Lung (tissue), 11 donors: ENCODE measurements at regions not wholly inside any gene's neighbourhood (a gene's known extent, or its start where the extent isn't known, plus 50 kb on each side); places are given as distances from the start of the nearest gene placed in this dataset.

ENCODE experiments used
- ATAC-seq: fragments of 200-7000 bp; cut with Tn5 transposase; one replicate; pipeline ENCODE4 v1.9.1; 2020; ENCODE audit warnings: moderate number of reproducible peaks; ENCODE audit not compliant: insufficient read depth, low FRiP score
- DNase-seq, 3 donors: peaks; one replicate each; pipeline ENCODE4 v3.0.0-alpha.2; 2013 to 2017
- H3K27ac ChIP-seq, 2 donors: one replicate each; pipeline ENCODE4 v1.5.1; 2013; ENCODE audit warnings: mild to moderate bottlenecking in 2 of 2, moderate library complexity in 2 of 2, control low read depth in 1 of 2, inconsistent platforms in 1 of 2, low read depth in 1 of 2, low read length in 1 of 2
- H3K27me3 ChIP-seq, 3 donors: one replicate each; pipeline ENCODE4 v1.5.1; 2013; ENCODE audit warnings: low read length in 2 of 3; ENCODE audit not compliant: control insufficient read depth in 3 of 3, insufficient read depth in 3 of 3
- H3K36me3 ChIP-seq, 4 donors: one replicate each; pipeline ENCODE4 v1.5.1; 2013; ENCODE audit warnings: low read length in 4 of 4, mild to moderate bottlenecking in 1 of 4, moderate library complexity in 1 of 4; ENCODE audit not compliant: control insufficient read depth in 4 of 4, insufficient read depth in 4 of 4
- H3K4me1 ChIP-seq, 5 donors: one replicate each; pipeline ENCODE4 v1.5.1; 2013; ENCODE audit warnings: low read length in 5 of 5, mild to moderate bottlenecking in 2 of 5, moderate library complexity in 1 of 5; ENCODE audit not compliant: control insufficient read depth in 5 of 5, insufficient read depth in 5 of 5
- H3K4me3 ChIP-seq: one replicate; pipeline ENCODE4 v1.5.1; 2013; ENCODE audit warnings: mild to moderate bottlenecking, control low read depth, moderate library complexity
- H3K9ac ChIP-seq, 2 donors: one replicate each; pipeline ENCODE4 v1.5.1; 2013; ENCODE audit warnings: low read length in 2 of 2, control low read depth in 1 of 2; ENCODE audit not compliant: insufficient read depth in 1 of 2
- H3K9me3 ChIP-seq, 4 donors: one replicate each; pipeline ENCODE4 v1.5.1; 2013; ENCODE audit warnings: low read length in 3 of 4, mild to moderate bottlenecking in 1 of 4, moderate library complexity in 1 of 4; ENCODE audit not compliant: control insufficient read depth in 4 of 4, insufficient read depth in 3 of 4
- WGBS, 2 donors: extraction: QIAGEN DNeasy Blood & Tissue Kit; methylation state at CpG; one replicate each; pipeline ENCODE4 v1.1.7; 2013; 5-methylcytosine and 5-hydroxymethylcytosine counted together
- TF ChIP-seq, protein P1 (sequence below): IDR thresholded peaks from 2 replicates; pipeline ENCODE4 v1.5.1; 2012; ENCODE audit warnings: mild to moderate bottlenecking; ENCODE audit errors: control extremely low read depth, extremely low read depth
- donor health status: control.
- donor health status: control.
- donor health status: Bipolar disorder and iron deficiency.
- donor health status: healthy.
- donor health status: DM: yes; HTN: yes; CAD: no.

GRCh38 chr5:109529987-109530386 is 120.2 kb upstream of the PJA2 start:
- TF ChIP-seq, protein P1, sequence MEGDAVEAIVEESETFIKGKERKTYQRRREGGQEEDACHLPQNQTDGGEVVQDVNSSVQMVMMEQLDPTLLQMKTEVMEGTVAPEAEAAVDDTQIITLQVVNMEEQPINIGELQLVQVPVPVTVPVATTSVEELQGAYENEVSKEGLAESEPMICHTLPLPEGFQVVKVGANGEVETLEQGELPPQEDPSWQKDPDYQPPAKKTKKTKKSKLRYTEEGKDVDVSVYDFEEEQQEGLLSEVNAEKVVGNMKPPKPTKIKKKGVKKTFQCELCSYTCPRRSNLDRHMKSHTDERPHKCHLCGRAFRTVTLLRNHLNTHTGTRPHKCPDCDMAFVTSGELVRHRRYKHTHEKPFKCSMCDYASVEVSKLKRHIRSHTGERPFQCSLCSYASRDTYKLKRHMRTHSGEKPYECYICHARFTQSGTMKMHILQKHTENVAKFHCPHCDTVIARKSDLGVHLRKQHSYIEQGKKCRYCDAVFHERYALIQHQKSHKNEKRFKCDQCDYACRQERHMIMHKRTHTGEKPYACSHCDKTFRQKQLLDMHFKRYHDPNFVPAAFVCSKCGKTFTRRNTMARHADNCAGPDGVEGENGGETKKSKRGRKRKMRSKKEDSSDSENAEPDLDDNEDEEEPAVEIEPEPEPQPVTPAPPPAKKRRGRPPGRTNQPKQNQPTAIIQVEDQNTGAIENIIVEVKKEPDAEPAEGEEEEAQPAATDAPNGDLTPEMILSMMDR, result no peak
- no peaks in the 10 kb centered on the region for H3K36me3 ChIP-seq
- H3K4me1 ChIP-seq, result peaks cover 0 to 3% (median 0%) of the 10 kb centered on the region in 5 donors
- H3K27me3 ChIP-seq, result no peaks in the 10 kb centered on the region
- H3K9ac ChIP-seq, result no peak overlapping the region
- no peak overlapping the region for H3K27ac ChIP-seq
- ATAC-seq (no peak), DNase-seq (no peak)
- H3K4me3 ChIP-seq, result no peak overlapping the region
- H3K9me3 ChIP-seq, result no peaks in the 10 kb centered on the region
- WGBS, 2 donors, result 93 to 95% methylated on average over 2 of the region's 2 CpGs

DNA sequence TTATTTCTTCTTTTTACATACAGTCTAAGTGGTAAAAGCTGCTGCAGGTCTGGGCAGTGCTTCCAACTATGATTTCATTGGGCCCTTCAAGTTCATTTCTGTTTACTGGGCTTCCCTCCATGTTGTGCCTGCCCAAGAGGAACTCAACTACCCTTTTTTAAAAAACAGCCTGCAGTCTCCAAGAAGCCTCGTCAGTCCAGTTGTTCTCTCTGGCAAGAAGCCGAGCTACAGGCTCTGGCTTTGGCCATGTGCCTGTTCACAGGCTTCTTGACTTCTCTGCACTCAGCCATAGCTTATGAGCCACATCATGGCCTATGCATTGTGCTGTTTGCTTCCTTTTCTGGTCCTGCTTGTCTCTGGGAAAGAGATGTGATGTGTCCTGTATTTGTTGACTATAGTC is 119.7 kb upstream of the PJA2 start:
- H3K4me3 ChIP-seq, result no peak overlapping the region
- no peaks in the 10 kb centered on the region for H3K36me3 ChIP-seq
- ATAC-seq (no peak), DNase-seq (peak; percentile 70 to 92 (median 83))
- H3K27me3 ChIP-seq, result no peaks in the 10 kb centered on the region
- TF ChIP-seq, protein P1, result no peak
- 47 to 80% methylated on average over 2 of the region's 2 CpGs for WGBS, 2 donors
- H3K27ac ChIP-seq, result no peak overlapping the region
- H3K9ac ChIP-seq, result no peak overlapping the region
- H3K4me1 ChIP-seq, result peaks cover 0 to 3% (median 0%) of the 10 kb centered on the region in 5 donors
- no peaks in the 10 kb centered on the region for H3K9me3 ChIP-seq

DNA sequence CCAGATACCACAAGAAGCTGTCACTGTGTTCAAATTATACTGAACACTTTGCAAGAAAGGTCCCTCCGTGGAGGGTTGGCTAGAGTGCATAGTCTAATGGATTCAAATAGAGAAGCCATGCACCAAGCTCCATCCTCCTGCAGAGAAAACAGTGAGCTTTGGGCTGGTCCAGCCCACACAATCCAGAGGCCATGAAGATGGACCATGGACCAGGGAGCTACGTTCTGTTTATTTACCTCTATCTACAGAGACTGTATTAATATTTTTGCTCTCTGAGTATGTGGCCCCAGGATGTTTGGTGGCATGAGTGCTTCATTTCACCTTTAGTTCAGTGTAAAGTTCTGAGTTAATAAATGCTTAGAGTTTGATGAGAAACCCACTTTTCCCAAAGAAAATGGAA is 114.8 kb upstream of the PJA2 start:
- 67 to 91% methylated on average over 2 of the region's 2 CpGs for WGBS, 2 donors
- Histone ChIP-seq H3K36me3 (no peaks in the 10 kb centered on the region), H3K4me1 (peaks cover 0 to under 1% (median 0%) of the 10 kb centered on the region in 5 donors), H3K9ac (no peak overlapping the region), H3K9me3 (no peaks in the 10 kb centered on the region), H3K27ac (no peak overlapping the region), H3K4me3 (no peak overlapping the region), H3K27me3 (no peaks in the 10 kb centered on the region)
- DNase-seq (no peak), ATAC-seq (no peak)
- TF ChIP-seq, protein P1, result no peak

DNA sequence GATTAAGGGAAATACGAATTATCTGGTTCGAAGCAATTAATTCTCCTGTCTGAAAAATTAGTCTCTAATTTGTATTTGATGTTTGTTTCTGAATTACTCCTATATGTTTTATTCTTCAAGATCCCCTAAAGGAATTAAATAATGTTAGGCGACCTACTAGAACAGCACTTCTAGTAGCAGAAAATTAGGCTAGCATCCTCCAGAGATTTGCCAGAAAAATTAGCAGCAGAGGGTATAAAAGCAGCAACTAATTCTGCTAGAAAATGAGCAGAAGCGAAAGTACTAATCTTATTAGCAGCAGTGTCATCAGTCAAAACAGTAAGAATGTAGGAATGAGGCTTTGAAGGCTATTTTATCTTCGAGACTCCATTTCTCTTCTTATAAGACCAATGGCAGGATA is 114.3 kb upstream of the PJA2 start:
- ATAC-seq (no peak), DNase-seq (no peak)
- TF ChIP-seq, protein P1, result no peak

More for the DNA sequence above, 114.3 kb upstream of the PJA2 start:
- WGBS, 2 donors, result 91 to 94% methylated on average over 5 of the region's 5 CpGs
- Histone ChIP-seq H3K27me3 (no peaks in the 10 kb centered on the region), H3K4me1 (no peaks in the 10 kb centered on the region), H3K9me3 (no peaks in the 10 kb centered on the region), H3K36me3 (no peaks in the 10 kb centered on the region), H3K9ac (no peak overlapping the region), H3K4me3 (no peak overlapping the region), H3K27ac (no peak overlapping the region)
